ENCODE measurements at regions not wholly inside any gene's neighbourhood (a gene's known extent, or its start where the extent isn't known, plus 50 kb on each side); places are given as distances from the start of the nearest gene placed in this dataset.

DNA sequence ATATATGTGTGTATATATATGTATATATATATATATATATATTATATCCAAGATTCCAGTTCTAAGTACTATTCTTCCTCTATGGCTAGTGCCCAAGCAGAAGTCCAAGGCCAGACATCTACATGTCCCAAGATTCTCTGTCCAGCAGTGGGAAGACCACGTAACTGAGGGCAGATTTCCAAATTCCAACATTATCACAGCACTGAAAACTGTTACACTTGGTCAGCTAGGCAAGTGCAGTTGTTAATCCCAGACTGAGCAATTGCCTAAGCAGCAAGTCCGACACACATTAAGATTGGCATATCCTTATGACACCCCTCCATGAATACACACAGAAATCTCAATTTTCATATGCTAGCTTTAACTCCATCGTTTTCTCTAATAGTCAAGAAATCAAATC is 1148.5 kb downstream of the IGSF11 start:
- H3K4me1 ChIP-seq (ENCODE audit: insufficient read depth, low read length), result peaks cover 9% of the 10 kb centered on the region
- no peaks in the 10 kb centered on the region for H3K79me2 ChIP-seq (ENCODE audit: insufficient read depth, low read length)
- no peak overlapping the region for H3K4me2 ChIP-seq (ENCODE audit: insufficient read depth, low read length)
- ATAC-seq (ENCODE audit: insufficient read depth, low read depth) (no peak), DNase-seq (no peak)
- H2AFZ ChIP-seq (ENCODE audit: low read depth, low read length), result no peak overlapping the region
- no peak overlapping the region for H3K9ac ChIP-seq (ENCODE audit: low read depth, low read length)
- no peaks in the 10 kb centered on the region for H4K20me1 ChIP-seq (ENCODE audit: insufficient read depth, low read length)
- no peaks in the 10 kb centered on the region for H3K9me3 ChIP-seq (ENCODE audit: insufficient read depth, low read length, severe bottlenecking)
- no peak overlapping the region for H3K27ac ChIP-seq (ENCODE audit: low read length)
- no peaks in the 10 kb centered on the region for H3K27me3 ChIP-seq (ENCODE audit: insufficient read depth, low read length, poor library complexity)
- TF ChIP-seq EZH2 (IDR thresholded peaks at IDR 0.05; ENCODE audit: borderline replicate concordance, low read depth, low read length, severe bottlenecking), result no peak
- TF ChIP-seq, protein P1, sequence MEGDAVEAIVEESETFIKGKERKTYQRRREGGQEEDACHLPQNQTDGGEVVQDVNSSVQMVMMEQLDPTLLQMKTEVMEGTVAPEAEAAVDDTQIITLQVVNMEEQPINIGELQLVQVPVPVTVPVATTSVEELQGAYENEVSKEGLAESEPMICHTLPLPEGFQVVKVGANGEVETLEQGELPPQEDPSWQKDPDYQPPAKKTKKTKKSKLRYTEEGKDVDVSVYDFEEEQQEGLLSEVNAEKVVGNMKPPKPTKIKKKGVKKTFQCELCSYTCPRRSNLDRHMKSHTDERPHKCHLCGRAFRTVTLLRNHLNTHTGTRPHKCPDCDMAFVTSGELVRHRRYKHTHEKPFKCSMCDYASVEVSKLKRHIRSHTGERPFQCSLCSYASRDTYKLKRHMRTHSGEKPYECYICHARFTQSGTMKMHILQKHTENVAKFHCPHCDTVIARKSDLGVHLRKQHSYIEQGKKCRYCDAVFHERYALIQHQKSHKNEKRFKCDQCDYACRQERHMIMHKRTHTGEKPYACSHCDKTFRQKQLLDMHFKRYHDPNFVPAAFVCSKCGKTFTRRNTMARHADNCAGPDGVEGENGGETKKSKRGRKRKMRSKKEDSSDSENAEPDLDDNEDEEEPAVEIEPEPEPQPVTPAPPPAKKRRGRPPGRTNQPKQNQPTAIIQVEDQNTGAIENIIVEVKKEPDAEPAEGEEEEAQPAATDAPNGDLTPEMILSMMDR (IDR thresholded peaks at IDR 0.05; ENCODE audit: borderline replicate concordance, extremely low read depth, low read length, poor library complexity, severe bottlenecking), result no peak
- no peak overlapping the region for H3K4me3 ChIP-seq (ENCODE audit: low read depth in 1 of 2, low read length in 2 of 2)
- no peaks in the 10 kb centered on the region for H3K36me3 ChIP-seq (ENCODE audit: insufficient read depth, low read length)

DNA sequence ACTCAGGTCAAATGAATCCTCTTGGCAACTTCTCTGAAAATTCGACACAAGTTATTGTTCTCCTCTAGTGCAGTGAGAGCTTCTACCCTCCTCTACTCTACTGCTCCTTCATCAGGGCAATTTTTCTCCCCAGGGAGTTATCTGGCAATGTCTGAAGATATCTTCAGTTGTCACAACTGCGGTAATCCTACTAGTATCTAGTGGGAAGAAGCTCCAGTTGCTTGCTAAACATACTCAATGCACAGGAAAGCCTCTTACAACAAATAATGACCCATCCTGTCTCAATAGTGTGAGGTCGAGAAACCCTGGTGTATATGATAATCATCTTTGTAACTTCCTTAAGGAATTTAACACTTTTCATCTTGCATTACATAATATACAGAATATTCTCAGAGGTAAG is 1147.6 kb downstream of the IGSF11 start:
- TF ChIP-seq EZH2 (IDR thresholded peaks at IDR 0.05; ENCODE audit: borderline replicate concordance, low read depth, low read length, severe bottlenecking), result no peak
- TF ChIP-seq, protein P1 (IDR thresholded peaks at IDR 0.05; ENCODE audit: borderline replicate concordance, extremely low read depth, low read length, poor library complexity, severe bottlenecking), result no peak
- ATAC-seq (ENCODE audit: insufficient read depth, low read depth) (no peak), DNase-seq (no peak)
- H3K4me3 ChIP-seq (ENCODE audit: low read depth in 1 of 2, low read length in 2 of 2), result no peak overlapping the region
- no peaks in the 10 kb centered on the region for H3K79me2 ChIP-seq (ENCODE audit: insufficient read depth, low read length)
- no peak overlapping the region for H3K27ac ChIP-seq (ENCODE audit: low read length)
- H3K4me2 ChIP-seq (ENCODE audit: insufficient read depth, low read length), result no peak overlapping the region
- H3K27me3 ChIP-seq (ENCODE audit: insufficient read depth, low read length, poor library complexity), result no peaks in the 10 kb centered on the region
- no peaks in the 10 kb centered on the region for H3K36me3 ChIP-seq (ENCODE audit: insufficient read depth, low read length)
- H3K9me3 ChIP-seq (ENCODE audit: insufficient read depth, low read length, severe bottlenecking), result no peaks in the 10 kb centered on the region
- no peak overlapping the region for H3K9ac ChIP-seq (ENCODE audit: low read depth, low read length)
- peaks cover 9% of the 10 kb centered on the region for H3K4me1 ChIP-seq (ENCODE audit: insufficient read depth, low read length)
- H2AFZ ChIP-seq (ENCODE audit: low read depth, low read length), result no peak overlapping the region
- H4K20me1 ChIP-seq (ENCODE audit: insufficient read depth, low read length), result no peaks in the 10 kb centered on the region

DNA sequence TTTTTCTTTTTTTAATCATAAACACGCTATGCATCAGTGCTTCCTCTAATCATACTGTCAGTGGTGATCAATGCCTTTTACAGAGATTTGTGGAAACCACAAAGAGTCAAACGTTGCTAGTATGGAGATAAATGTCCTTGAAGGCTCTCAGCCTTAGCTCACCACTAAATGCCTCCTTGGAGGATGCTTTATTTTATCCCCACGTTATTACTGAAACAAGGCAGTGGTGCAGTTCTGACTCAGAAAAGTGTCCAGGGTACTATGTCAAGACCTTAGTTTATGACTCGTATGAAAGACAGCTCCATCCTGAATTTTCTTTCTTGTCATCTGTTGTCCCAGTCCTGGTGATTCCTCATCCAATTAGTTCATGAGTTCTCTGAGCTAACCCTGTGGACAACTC is 1146.7 kb downstream of the IGSF11 start:
- H3K27me3 ChIP-seq (ENCODE audit: insufficient read depth, low read length, poor library complexity), result no peaks in the 10 kb centered on the region
- TF ChIP-seq EZH2 (IDR thresholded peaks at IDR 0.05; ENCODE audit: borderline replicate concordance, low read depth, low read length, severe bottlenecking), result no peak
- TF ChIP-seq, protein P1 (IDR thresholded peaks at IDR 0.05; ENCODE audit: borderline replicate concordance, extremely low read depth, low read length, poor library complexity, severe bottlenecking), result no peak
- no peak overlapping the region for H2AFZ ChIP-seq (ENCODE audit: low read depth, low read length)
- H3K4me2 ChIP-seq (ENCODE audit: insufficient read depth, low read length), result no peak overlapping the region
- DNase-seq (no peak), ATAC-seq (ENCODE audit: insufficient read depth, low read depth) (no peak)
- H3K9me3 ChIP-seq (ENCODE audit: insufficient read depth, low read length, severe bottlenecking), result no peaks in the 10 kb centered on the region
- H3K79me2 ChIP-seq (ENCODE audit: insufficient read depth, low read length), result no peaks in the 10 kb centered on the region
- H3K9ac ChIP-seq (ENCODE audit: low read depth, low read length), result no peak overlapping the region
- peaks cover 9% of the 10 kb centered on the region for H3K4me1 ChIP-seq (ENCODE audit: insufficient read depth, low read length)
- no peaks in the 10 kb centered on the region for H3K36me3 ChIP-seq (ENCODE audit: insufficient read depth, low read length)
- H3K27ac ChIP-seq (ENCODE audit: low read length), result no peak overlapping the region
- no peak overlapping the region for H3K4me3 ChIP-seq (ENCODE audit: low read depth in 1 of 2, low read length in 2 of 2)
- H4K20me1 ChIP-seq (ENCODE audit: insufficient read depth, low read length), result no peaks in the 10 kb centered on the region

DNA sequence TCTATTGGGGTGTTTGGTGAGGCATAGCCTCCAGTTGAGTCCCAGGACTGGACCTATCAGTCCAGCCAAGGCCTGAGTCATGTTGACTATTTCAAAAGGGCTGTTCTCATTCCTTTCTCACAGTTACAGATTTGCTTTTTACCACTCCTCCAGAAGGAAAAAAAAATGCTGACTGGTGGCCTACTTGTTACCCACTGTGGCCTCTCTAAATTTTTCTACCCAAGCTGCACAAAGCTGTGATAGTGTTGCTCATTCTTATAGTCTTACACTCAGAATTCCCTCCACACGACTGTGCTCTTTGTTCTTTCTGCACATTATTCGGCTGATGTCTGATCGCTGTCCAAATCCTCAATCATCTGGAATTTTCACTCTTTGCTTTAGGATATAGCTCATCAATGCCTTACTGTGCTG is 1142.2 kb downstream of the IGSF11 start:
- Histone ChIP-seq H3K79me2 (ENCODE audit: insufficient read depth, low read length) (no peaks in the 10 kb centered on the region), H3K9ac (ENCODE audit: low read depth, low read length) (no peak overlapping the region), H3K36me3 (ENCODE audit: insufficient read depth, low read length) (no peaks in the 10 kb centered on the region), H4K20me1 (ENCODE audit: insufficient read depth, low read length) (no peaks in the 10 kb centered on the region), H3K27me3 (ENCODE audit: insufficient read depth, low read length, poor library complexity) (no peaks in the 10 kb centered on the region), H3K27ac (ENCODE audit: low read length) (no peak overlapping the region), H3K4me3 (ENCODE audit: low read depth in 1 of 2, low read length in 2 of 2) (no peak overlapping the region), H3K4me2 (ENCODE audit: insufficient read depth, low read length) (no peak overlapping the region), H3K4me1 (ENCODE audit: insufficient read depth, low read length) (no peaks in the 10 kb centered on the region), H2AFZ (ENCODE audit: low read depth, low read length) (no peak overlapping the region), H3K9me3 (ENCODE audit: insufficient read depth, low read length, severe bottlenecking) (no peaks in the 10 kb centered on the region)
- DNase-seq (no peak), ATAC-seq (ENCODE audit: insufficient read depth, low read depth) (no peak)
- no peak for TF ChIP-seq EZH2 (IDR thresholded peaks at IDR 0.05; ENCODE audit: borderline replicate concordance, low read depth, low read length, severe bottlenecking)
- TF ChIP-seq, protein P1 (IDR thresholded peaks at IDR 0.05; ENCODE audit: borderline replicate concordance, extremely low read depth, low read length, poor library complexity, severe bottlenecking), result no peak
